Stimulated activated CD8-positive, alpha-beta memory T cell treated with anti-CD3 and anti-CD28 coated beads, Interleukin-7, amount 100 ng/mL, for 1 hour (primary cell): ENCODE measurements at regions not wholly inside any gene's neighbourhood (a gene's known extent, or its start where the extent isn't known, plus 50 kb on each side); places are given as distances from the start of the nearest gene placed in this dataset.

Experiments
- DNase-seq, 2 donors: peaks; one replicate each; pipeline ENCODE4 v3.0.0-alpha.2; 2020; ENCODE audit warnings: low read depth in 2 of 2

DNA sequence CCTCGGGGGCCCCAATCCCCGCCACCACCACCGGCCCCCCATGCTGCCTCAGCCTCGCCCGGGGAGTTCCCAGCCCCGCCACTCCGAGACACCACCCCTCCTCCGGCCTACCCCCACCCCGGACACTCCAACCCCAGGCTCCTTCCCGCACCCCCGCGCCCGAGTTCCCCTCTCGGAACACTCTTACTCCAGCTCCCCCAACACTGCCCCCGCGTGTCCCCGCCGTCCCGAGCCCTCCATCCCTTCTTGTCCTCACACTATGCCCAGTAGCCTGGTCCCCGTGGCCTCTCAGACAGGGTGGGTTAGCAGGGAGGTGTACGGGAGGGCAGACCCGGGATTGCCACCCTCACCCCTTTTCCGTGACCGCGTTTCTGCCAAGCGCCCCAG lies 276.1 kb downstream of the BCOR start:
- DNase-seq: no peak

DNA sequence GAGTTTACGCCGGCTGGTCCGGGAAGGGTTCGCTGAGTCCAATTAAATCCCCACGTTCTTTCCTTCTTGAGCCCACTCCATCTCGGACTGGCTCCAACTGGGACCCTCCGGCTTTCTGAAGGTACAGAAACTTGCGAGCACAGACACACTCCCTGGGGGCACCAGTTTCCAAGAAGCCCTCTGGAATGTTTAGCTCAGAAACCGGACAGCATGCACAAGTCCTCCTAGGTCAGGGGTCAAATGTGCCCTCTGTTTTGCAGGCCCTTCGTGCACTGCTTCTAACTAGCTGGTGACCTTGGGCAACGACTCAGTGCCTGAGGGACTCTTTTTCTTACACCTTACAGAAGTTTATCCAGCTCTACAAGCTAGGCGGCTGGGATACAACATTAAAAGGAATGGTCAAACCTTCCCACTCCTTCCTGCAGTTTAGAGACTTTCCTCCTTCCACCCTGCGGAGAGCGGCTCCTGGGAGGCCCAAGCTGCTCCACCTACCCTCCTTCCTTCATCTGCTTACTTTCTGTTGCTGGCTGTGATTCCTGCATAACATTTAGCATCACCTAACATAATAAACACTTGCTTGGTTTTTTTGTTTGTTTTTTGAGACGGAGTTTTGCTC lies 275.5 kb downstream of the BCOR start:
- no peak for DNase-seq

DNA sequence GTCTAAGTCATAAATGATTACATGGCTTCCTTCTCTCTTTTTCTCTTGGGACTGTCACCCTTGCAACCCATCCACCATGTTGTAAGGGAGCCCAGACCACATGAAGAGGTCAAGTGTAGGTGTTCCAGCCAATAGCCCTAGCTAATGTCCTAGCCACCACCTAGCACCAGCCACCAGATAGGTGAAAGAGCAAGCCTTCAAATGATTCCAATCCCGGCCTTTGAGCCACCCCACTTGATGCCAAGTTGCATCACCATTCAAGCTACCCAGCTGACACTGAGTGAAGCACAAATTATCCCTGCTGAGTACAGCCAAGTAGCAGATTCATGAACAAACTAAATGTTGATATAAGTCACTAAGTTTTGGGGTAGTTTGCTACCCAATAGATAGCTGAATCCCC lies 274.3 kb downstream of the BCOR start:
- no peak for DNase-seq

DNA sequence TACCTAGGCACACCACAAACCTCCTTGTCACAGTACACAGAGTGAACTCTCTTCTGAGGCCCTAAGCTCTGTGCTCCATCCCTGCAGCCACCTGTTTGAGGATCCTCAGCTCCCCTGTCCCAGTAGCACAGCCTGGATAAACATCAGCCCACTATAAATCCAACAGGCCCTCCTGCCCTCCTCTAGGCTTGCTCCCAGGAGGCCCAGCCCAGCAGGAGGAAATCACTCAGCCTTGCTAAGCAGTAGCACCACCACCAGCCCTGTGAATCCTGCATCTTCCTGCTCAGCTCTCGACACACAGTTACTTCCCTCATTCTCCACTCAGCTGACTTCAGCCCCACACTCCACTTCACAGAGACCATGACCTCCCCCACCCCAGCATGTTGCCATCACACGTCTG lies 273.9 kb downstream of the BCOR start:
- DNase-seq: no peak

DNA sequence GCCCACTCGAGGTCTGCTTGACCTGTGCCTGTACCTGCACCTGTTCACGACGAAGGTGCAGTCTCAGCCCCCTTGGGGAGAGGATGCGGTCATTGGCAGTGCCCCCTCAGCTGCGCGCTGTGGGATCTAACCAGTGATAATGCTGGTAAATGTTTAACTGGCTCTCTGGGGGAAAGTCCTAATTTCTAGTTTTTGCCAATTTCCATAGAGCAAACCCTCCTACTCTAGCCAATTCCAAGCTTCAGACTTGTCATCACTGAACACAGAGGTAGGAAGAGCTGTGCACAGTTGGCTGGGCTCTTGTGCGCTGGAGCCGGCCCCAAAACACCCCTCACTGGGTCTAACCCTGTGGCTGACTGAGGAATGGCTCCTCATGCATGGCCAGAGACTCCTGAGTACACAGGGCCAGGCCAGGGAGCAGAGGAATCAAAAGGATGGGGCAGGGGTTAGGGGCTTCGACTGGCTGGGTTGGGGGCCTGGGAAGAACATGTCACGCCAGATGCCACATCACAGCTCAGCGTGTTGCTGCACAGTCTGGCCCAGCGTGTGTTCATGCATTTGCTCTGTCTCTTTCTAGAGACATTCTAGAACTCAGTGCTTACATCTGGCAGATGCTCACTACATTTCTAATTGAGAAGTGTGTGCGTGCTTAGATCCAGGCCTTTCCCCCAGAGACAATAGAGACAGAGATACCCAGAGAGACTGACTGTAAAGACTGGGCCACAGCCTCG lies 270.8 kb downstream of the BCOR start:
- DNase-seq: no peak

DNA sequence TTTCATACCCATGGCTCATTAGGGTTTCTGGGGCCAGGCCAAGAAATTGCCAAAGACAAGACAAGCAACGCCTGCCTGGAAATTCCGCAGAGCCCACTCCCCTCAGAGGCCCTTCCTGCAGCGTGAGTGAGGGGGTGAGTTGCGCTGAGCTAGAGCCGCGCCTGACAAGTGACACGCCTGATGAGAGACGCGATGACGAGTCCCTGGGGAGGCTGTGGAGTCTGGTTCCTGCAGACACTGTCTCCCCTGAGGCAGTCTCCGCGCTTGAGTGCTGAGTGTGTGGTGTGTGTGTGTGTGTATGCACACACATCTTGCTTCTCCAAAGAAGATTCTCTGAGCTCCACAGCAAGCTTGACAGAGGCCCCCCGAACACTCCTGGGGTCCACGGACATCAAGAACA lies 269.8 kb downstream of the BCOR start:
- DNase-seq: no peak

DNA sequence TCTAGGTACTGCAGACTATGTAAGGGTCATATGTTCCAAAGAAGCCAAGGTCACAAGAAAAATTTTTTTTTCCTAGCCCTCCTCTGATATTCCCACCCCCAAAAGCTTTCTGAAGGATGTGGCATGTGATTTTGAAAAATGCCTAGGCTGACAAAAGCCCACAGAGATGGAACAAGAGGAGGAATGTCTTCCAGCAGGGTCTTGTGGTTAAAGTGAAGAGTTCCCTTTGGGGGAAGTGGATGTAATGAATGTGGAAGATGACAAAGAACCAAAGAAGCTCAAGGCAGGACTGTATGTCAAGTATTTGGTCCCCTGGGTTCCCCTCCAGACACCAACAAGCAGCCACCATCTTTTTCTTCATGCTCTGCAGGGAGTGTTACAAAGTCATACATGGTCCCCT lies 268.8 kb downstream of the BCOR start:
- no peak for DNase-seq

DNA sequence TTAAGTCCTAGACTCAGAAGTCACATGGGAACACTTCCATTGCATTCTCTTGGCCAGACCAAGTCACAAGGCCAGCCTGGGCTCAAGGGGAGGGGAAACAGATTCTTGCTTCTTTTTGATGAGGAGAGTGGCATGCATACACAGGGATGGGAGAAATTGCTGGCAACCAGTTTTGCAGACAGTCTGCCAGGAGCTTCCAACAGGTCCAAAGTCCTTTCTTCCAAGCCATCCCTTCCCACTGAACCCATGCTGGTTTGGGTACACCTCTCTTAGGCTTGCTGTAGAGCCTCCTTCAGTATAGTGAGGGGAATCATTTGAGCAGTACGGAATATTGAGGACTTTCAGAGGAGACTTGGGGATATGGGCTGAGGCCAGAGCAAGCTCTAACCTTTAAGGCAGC lies 267.8 kb downstream of the BCOR start:
- no peak for DNase-seq

DNA sequence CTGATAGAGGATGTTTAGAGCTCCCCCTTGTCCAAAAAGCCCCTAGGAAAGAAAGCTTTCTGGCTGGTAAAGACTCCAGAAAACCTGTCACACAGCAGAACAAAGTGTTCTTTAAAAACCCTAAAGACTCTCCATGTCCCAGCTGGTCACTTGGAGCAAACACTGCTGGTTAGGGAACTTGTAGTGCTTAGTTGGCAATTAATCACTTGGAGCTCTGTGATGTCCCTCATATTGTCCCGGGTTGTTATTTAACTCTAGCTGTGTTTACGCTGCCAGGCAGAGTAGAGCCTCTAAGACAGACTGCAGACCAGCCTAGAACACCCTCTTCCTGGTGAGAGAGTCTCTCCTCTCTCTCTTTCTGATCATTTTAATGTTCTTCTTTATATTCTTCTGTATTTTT lies 267.3 kb downstream of the BCOR start:
- no peak for DNase-seq

DNA sequence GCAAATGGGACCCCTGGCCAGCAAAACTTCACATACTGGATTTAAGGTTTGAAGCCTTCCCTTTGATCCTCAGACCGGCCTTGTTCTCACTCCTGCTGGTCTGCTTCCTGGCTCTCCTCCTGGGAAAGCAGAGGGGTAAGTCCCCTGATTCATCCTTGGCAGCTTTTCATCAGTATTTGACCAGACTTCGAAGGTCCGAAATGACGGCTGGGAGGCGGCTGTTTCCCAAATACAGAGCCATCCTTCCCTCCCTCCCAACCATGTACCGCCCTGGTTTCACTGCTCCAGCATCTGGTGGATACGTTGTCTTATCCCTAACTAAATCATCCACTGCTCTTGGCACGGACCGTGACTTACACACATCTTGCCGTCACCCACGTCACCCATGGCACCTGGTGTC lies 265.5 kb downstream of the BCOR start:
- DNase-seq: no peak

DNA sequence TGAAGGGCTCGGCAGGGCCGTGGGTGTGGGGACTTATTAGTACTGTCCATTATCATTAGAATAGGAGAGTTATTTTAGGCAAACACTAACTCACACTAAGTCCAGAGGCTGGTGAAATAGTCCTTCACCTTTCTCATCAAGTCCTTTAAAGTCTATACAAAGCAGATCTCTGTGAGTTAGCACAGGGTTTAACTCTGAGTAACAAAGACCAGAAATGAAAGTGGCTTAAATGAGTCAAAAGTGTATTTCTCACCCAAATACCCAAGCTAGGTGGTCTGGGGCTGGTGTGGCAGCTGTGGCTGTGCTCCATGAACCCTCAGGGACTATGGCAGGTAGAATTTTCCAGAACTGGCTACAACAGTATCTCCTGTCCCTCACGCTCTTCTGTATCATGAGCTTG lies 263.2 kb downstream of the BCOR start:
- no peak for DNase-seq

DNA sequence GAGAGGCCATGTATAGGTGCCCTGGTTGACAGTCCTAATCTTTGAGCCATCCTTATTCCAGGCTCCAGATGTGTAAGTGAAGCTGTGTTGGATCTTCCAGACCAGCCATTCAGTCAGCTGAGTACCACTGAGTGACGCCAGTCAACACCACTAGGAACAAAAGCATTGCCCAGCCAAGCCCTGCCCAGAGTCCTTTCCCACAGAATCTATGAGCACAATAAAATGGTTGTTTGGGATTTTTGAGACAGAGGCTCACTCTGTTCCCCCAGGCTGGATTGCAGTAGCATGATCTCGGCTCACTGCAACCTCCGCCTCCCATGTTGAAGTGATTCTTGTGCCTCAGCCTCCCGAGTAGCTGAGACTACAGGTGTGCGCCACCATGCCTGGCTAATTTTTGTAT lies 262.5 kb downstream of the BCOR start:
- no peak for DNase-seq

DNA sequence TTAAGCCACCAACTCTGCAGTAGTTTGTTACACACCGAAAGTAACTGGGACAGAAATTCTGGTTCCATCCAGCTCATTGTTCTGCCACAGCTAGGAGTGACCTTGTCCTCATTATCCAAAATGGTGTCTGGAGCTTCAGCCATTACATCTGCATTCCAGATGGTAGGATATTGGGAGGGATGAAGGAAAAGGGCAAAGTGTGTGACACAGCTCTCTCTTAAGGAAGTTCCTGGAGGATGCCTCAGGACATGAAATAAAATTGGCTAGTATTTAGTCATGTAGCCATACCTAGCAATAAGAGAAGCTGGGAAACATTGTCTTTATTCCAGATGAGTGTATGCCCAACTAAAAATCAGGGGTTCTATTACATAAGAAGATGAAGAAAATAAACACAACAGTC lies 262.0 kb downstream of the BCOR start:
- DNase-seq: no peak

DNA sequence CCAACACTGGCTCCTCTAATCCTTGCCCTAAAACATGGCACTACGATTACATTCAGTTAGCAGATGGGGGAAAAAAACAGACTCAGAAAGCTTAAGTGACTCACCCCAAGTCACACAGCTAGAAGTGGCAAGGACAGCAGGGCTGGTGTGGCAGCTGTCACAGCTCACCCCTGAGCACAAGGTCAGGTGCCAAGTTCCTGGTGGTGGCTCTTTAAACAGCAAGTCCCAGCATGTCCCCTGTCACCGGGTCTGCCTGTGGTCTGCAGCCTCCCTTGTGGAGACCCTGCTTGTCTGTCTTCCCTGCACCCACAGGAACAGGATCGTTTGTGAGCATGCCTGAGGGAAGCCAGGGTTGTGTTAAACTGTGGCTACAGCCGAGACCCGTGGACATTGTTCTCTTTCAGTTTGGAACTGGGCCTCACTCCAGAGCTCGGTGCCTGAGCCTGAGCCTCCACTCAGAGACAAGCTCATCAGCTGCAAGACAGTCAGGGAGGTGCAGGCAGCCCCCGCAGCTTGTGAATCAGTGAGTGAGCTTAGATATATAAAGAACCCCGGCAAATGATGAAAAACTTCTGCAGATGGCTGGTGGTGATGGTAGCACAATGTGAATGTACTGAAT lies 260.8 kb downstream of the BCOR start:
- no peak for DNase-seq

DNA sequence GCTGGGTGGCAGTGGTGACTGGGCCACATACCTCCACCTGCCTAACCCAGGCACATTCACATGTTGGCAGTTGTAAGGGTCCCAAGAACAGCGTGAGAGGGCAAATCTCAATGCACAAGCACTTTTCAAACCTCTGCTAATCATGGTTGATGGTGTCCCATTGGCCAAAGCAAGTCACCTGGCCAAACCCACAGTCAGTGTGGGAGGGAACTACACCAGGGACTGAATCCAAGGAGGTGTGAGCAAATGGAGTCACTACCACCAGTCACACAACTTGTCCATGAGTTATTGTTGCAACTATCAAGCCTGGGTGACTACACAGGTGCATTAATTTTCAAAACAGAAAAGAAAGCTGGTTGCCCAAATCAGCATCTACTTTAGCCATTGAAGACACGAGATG lies 260.1 kb downstream of the BCOR start:
- no peak for DNase-seq

DNA sequence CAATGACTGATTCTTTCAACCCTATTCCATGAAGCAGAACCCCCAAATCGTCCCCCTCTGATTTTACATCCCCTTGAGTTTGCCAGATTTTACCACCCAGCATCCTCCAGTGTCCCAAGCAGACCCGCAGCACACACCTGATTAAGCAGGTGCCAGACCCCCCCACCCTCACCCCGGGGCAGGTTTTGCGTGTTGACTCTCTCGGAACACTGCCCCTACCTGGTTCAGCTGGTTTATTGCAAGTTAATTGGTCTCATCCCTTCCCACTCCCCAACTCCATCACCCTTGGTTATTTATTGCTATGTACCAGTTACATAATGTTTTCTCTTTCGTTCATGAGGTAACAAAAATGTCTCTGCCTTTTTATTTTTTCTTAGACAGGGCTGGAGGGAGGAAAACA lies 258.4 kb downstream of the BCOR start:
- no peak for DNase-seq

DNA sequence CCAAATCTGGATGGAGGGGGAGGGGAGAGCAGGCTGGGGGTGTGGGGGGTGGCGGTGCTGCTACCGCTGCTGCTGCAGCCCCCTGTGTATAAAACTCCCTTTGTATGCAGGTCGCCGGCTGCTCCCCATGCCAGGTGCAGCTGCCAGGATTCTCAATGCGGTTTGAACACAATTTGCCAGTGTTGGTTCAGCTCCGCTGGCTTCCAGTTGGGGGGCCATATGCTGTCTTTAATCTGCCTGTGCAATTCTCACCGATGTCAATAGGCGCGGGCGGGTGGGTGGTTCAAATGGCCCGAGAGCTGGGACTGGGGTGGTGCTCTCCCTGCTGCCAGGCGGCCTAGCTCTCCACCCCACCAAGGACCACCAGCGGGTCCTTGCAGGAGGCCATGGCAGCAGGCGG lies 257.6 kb downstream of the BCOR start:
- no peak for DNase-seq

DNA sequence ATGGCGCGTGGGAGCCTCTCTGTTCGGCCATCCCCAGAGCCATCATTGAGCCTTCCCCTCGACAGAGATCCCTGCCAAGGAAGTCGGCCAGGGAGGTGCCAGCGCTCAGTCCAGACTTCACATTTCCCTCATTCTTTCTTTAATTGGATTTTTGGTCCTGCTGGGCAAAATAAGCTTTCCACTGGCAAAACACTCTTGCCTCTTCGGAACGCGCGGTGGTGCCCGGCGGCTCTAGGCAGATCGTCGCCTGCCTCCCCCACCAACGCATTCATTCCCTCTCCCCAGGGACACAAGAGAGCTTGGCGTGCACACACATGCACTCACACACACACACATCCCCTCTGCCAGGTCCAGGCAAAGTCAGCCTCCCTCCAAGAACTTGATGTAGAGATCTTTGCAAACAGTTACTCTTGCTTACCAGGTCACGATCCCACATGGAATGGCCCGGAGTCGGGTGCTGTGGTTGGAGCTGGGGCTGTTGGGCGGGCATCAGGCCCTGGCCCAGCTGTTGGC lies 257.1 kb downstream of the BCOR start:
- DNase-seq: no peak

DNA sequence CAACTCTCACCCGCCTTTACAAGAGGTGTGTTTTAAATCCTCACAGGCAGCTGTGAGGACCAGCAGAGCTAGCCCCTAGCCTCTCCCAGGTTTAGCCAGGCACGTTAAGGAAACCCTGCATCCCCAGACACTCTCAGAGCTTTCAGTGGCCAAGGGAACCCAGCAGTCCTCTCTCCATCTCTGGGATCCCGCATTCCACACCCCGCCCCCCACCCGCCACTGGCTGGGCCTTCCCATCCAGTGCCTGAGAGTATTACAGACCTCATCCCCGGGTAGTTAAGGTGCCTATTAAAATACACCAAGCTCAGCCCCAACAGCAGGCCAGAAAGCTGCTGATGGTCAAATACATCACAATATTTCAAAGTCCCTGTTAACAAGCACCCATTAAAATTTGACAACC lies 256.2 kb downstream of the BCOR start:
- no peak for DNase-seq

DNA sequence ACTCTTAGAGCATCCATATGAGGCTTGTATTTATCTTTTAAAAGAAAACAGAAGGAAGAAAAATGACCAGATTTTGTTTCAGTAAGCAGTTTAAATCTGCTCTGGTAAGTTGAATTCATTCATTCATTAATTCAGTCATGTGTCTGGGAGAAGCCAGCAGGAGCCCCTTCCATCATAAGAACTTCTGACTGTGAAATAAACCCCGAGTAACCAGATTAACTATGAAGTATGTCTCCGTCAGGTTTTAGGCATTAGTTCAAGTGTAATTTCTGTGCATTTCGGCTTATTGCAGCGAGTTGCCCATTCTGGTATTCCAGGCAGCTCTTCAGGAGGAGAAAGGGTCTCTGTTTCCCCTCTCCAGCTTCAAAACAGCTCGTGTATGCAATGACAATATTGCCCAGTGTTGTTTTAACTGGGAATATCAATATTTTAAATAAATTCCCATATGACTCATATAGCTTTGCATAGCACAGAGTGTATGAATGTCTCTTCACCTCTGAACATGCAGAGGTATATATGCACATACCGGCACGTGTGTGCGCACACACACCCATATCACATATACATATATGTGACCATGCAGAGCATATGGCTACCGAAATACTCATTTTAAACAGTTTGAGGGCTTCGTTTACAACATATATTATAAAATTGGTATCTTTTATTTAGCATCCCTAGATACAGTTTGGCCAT lies 255.3 kb downstream of the BCOR start:
- DNase-seq: no peak

DNA sequence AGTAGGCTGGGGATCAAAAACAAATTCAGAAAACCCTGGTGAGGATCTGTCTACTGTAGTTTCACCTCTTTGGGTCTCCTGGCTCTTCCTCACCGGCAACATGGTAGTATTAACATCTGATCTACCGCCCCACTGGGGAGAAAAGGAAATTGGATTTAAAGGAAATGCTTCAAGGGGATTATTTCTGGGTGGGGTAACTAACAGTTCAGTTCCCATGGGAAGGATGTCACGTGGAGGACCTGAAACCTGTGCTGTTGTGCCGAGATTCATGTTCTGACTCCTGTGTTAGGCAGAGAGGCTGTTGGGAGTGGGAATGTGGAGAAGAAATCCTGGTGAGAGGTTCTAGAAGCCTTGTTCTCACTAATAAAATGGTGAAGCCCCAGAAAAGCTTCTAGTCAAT lies 254.4 kb downstream of the BCOR start:
- DNase-seq: no peak

DNA sequence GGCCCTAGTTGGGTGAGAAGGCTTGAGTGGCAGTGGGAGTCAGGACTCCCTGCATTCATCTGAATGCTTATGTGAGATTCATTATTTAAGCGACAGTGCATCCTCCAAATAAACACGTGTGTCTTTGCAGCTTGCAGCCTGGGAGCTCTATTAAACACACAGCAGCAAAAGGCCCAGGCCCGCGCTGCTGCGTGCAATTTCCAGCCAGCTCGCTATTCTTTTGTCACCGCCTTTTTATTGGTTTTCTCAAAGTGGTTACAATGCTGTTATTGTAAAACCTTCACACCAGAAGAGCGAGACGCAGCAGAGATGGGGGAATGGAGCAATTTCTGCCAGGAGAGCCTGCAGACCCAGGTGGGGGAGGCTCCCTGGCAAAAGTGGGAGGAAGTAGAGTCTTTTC lies 252.5 kb downstream of the BCOR start:
- no peak for DNase-seq

DNA sequence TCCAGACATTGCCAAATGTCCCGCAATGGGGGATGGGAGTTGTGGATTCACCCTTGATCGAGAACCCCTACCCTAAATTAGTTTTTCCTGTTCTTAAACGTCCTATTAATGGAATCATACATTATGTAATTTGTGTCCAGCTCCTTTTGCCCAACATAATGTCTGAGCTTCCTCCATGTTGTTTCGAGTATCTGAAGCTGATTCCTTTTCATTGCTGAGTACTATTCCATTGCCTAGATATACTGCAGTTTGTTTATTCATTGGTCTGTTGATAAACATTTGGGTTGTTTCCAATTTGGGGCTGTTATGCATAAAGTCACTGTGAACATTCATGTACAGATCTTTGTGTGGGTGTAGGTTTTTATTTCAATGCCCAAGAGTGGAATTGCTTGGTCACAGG lies 251.3 kb downstream of the BCOR start:
- no peak for DNase-seq
